Activated CD4-positive, alpha-beta T cell treated with anti-CD3 and anti-CD28 coated beads for 48 hours (primary cell): ENCODE measurements at regions not wholly inside any gene's neighbourhood (a gene's known extent, or its start where the extent isn't known, plus 50 kb on each side); places are given as distances from the start of the nearest gene placed in this dataset.

Experiments used
- DNase-seq: peaks from one replicate; pipeline ENCODE4 v3.0.0-alpha.2; 2020

- no peak for DNase-seq
Measured at GRCh38 chr9:106575823-106576222, 287.1 kb upstream of the ZNF462 start.

DNA sequence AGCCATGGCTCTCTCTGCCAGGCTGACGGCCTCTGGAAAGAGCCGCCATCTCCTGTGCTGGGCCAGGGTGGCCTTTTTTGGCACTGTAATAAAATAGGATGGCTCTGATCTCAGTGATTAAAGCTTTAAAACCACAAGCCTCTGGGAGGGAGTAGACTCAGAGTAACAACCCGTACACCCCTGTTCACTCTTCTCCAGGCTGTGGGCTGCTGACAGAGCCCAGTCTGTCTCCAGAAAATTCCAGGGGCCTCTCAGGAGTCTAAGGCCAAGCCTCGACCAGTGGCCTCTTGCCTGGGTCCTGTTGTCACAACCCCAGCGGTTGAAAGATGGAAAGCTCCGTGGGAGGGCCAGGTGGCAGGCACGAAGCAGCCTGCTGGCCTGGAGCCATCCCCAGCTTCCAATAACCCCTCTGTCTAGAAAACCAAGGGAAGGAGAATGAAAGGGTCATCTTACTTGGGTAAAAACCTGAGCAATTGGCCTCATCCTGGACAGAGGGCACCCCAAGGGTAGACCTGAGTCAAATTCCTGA is 286.7 kb upstream of the ZNF462 start:
- DNase-seq: no peak

DNA sequence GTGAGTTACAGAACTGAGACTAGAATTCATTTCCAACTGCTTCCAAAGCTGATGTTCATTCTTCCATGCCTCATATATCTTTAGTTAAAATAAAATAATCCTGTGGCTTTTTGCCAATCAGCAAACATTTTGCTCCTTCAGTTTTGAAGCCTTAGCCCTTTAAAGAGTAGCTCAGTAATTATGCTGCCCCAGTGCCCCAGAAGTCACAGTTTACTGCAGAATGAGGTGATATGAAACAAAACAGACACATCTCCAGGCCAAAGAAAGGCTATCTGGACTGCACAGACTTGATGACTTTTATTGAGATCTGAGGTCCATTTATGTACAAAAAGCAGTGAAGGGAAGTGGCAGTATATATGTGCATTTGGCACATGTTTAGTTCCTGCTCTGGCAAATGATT is 285.8 kb upstream of the ZNF462 start:
- no peak for DNase-seq

DNA sequence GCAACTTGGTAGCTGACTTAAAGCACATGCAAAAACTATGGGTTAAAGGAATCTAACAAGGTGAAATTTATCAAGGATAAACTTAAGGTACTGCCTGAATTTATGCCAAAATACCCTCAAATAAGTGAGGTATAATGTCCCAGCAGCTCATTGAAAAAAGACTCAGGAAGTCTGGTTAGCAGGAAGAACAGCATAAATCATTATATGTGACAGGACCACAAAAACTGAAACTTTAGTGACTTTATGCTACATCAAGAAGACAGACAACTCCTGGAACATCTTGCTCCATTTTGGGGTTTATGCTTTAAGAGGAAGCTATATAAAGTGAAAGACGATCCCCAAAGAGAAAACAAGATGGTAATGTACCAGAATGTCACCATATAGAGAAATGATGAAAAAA is 282.4 kb upstream of the ZNF462 start:
- no peak for DNase-seq

GRCh38 chr9:106581973-106582372 is 281.0 kb upstream of the ZNF462 start:
- DNase-seq: no peak

GRCh38 chr9:106583751-106584150 is 279.2 kb upstream of the ZNF462 start:
- no peak for DNase-seq

DNA sequence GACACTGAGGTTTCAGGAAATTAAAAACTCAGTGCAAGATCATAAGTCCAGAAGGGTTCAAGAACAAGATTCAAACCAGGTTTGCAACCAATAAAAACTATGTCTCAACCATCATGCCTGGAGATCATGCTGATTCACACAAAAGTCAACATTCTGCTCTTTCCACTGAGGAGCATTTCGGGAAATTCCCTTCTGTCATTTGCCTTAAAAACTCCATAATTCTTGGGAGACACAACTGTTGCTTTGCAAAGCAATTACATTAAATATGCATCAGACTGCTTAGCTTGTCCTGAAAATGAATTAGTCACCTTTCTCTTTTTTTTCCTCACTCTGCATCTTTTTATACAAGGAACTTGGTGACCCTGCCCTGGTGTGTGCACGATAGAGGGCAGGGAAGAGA is 275.9 kb upstream of the ZNF462 start:
- no peak for DNase-seq

DNA sequence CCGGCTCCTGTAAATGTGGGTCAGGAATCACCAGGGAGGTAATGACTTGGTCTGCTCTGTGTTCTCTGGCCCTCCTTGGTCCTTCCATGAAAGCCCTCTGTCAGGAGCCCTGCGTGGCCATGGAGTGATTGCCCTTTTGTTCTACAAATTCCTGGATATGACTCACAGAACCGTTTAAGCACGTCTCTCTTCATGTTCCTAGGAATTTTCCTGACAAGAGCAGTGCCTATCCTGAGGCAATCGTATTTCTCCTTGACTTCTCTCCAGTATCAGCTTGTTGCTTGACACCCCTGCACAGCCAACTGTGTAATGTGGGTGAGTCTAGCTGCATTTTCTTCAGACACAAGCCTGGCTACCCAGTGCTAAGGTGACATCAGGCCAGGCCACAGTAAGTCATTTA is 274.3 kb upstream of the ZNF462 start:
- DNase-seq: no peak

DNA sequence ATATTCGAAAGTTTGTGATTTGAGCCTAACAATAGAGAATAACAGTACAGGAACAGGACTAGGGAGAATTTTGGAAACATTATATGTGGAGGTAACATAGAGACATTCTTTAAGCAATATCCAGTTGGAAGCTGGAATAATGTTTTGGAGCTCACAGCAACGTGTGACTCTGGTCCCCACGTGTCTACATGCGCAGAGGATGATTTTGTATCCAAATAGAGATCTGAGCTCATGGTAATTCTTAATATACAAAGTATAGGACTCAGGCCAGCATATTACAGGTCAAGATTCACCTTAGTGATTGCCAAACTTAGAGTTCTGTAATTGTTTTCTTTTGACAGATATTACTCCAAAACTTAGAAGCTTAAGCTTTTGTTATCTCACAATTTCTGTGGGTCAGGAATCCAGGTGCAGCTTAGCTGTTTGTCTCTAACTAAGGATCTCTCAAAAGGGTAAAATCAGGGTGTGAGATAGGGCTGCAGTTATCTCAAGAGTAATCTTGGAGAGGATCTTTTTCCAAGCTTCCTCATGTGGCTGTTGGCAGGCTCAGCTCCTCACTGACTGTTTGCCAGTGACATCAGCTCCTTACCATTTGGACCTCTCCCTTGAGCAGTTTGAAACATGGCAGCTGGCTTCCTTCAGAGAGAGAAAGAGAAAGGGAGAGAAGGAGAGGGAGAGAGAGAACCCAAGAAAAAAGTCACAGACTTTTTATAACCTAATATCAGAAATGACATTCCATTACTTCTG is 272.0 kb upstream of the ZNF462 start:
- DNase-seq: no peak

DNA sequence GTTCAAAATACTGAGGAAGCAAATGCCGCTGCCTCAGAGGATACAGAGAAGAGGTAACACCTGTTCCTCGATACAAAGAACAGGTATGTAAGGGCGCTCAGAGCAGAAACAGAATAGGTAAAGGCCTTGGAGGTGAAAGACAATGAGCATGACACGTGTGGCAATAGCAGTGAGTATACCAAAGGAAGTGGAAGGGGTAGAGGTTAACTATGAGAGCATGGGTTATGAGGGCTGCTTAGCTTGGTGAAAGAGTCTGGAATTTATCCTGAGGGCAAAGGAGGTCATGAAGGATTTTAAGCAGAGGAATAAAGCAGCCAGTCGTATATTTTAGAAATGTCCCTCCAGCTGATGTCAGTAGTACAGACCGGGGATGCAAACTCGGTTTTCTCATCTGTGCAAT is 269.8 kb upstream of the ZNF462 start:
- DNase-seq: no peak

DNA sequence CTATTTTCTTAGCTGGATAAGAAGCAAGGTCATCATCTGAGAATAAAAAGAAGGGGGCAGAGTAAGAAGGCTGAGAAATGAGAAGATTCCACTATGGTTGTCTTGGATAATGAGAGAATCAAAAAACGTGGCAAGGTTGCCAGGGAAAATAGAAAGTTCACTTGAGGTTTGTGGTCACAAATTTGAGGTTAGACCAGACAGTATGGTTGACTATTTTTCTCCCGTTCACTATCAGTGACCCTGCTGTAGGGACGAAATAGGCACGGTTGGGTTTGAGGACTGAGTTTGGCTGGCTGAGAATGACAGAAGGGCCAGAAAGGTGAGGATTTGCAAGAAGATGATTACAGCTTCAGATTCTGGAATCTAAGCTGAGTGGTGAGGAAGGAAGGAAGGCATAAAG is 266.0 kb upstream of the ZNF462 start:
- no peak for DNase-seq

DNA sequence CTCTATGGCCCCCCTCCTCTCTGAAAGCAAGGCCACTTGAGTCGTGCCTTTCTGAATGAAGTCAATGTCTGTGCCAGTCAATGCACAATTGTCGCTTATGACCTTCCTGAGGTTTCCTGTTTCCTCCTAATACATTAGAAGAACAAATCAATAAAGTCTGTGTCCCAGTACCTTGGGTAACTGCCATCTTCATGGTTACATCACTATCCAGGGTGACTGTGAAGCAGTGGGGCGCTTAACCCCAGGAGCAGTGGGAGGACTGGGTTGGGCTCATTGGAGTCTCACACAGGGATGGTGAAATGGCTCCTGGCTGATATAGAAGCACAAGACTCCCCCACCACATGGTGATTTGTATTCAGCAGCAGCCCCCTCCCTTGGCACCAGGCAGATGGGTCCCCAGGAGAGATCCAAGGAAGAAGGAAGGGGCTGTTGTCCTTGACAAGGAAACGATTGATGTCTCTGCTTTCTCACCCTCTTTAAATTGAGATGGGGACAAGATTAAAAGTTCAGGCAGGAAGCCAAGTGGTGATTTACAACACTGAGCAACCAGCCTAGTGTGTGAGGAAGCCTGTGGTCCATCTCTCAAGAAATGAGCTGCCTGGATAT is 261.9 kb upstream of the ZNF462 start:
- no peak for DNase-seq

GRCh38 chr9:106602344-106602743 is 260.6 kb upstream of the ZNF462 start:
- no peak for DNase-seq

DNA sequence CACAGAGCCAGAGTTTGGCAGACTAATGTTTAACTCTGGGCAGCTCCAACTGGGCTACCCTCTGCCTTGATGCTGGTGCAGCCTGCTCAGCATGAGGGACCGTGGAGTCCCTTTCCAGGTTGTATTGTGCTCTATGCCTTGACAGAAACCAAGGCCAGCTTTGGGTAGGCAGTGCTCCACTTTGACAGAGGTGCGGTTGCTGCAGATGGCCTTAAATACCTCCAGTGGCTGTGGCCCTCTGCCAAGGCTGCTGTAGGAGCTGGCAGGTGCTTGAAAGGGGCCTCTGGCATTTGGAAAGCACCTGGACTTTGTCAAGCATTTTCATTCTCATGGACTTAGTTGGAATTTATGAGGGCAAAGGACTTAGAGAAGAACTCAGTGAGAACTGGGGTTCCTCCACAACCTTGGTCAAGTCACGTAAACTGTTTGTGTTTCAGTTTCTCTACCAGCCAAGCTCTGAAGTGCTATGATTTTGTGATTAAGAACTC is 249.7 kb upstream of the ZNF462 start:
- DNase-seq: no peak

GRCh38 chr9:106615118-106615889 is 247.7 kb upstream of the ZNF462 start:
- no peak for DNase-seq

- no peak for DNase-seq
Measured at GRCh38 chr9:106616026-106616425, 246.9 kb upstream of the ZNF462 start.

- no peak for DNase-seq
Measured at GRCh38 chr9:106616851-106617345, 246.1 kb upstream of the ZNF462 start.

DNA sequence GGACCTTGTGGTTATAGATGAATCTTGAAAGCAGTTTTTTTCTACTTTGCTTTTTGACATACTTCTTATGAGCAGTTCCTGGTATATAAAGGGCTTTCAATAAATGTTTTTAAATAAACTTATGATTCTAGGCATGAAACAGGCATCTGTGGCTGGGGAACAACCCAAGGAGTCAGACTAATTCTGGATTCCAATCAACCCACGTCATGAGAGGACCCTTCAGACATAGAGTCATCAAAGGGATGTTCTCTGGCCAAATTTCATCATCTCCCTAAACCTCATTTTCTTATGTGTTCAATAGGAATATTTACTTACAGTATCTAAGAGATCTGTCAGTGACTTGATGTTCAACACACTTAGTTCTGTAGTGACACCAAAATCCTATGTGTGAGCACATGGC is 243.8 kb upstream of the ZNF462 start:
- no peak for DNase-seq

DNA sequence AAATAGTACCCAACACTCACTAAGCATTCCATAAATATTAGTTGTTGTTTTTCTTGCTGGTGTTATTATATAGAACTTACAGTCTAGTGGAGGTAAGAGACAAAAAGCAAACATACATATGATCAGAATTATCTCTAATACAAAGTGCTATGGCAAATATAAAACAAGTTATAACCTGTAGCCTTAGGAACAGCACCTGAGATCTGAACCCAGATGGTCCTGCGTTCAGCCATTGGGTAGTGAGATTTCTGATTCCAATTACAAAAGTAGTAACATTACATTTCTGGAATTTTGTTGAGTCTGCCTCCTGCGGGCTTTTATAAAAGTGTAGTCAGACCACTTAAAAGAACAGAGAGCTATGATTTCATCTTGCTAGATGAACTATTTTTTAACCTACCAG is 242.9 kb upstream of the ZNF462 start:
- DNase-seq: no peak

GRCh38 chr9:106620866-106621265 is 242.1 kb upstream of the ZNF462 start:
- no peak for DNase-seq

DNA sequence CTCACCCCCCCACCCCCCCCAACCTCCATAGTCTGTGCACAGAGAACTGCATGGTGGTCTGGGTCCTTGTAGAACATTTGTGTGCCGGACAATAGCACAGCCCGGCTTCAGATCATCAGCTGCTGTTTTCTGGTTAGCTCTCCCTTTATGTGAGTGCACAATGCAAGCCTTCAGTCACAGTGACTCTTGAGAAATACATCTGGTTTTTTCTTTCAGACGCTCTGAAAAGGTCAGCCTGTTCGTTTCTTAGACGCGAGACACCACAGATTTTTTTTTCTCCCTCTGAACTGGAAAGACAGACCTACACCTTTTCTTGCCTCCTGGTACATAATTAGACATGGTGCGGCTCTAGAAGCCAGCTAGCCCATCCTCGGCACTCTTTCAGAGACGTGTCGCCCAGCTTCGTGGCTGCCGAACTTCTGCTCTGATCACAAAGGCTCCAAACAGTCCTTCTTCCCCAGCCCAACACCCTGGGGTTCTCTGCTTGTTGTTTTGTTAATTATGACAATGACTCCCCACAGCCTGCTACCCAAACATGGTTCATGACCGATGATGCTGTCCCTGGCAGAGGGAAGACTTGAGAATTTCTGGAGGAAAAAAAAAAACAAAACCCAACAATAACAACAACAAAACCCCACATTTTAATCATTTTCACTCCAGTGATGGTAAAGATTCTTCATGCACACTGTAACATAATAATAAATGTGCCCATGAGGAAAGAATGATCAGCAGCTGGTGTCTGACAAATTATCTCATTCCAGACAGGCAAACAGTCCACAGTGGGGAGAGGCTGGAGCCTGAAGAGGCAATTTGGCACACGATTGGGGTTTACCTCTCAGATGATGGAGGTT is 241.4 kb upstream of the ZNF462 start:
- no peak for DNase-seq

DNA sequence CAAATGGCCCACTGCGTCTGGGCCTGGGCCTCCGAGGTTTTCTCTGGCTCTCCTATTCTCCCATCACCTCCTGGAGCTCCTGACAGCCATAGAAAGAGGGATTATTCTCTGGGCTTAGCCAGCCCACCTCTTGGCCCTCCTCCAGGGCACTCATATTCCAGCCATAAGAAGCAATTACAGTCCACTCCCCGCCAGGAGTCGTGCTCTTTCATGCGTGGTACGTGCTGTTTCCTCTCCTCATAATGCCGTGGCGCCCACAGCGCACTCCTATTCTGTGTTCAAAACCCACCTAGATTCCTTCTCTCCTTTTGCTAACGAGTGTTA is 240.8 kb upstream of the ZNF462 start:
- DNase-seq: no peak

DNA sequence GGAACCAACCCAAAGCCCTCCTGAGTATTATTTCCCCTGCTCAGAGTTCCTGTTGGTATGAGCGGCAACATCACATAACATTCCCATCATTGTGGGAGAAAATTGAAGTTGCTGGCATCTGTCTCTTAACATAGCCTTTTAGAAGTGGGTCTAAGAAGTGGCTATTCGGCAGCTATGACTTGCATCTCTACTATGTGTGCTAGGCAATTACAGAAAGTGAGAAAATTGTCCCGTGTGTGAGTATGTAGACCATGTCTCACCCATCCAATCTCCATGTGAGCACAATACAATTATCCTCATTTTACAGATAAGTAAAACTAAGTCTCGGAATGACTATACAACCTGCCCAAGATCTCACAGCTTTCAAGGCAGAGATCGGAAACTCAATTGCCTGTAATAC is 239.4 kb upstream of the ZNF462 start:
- DNase-seq: no peak
